ENCODE measurements at regions not wholly inside any gene's neighbourhood (a gene's known extent, or its start where the extent isn't known, plus 50 kb on each side); places are given as distances from the start of the nearest gene placed in this dataset.

DNA sequence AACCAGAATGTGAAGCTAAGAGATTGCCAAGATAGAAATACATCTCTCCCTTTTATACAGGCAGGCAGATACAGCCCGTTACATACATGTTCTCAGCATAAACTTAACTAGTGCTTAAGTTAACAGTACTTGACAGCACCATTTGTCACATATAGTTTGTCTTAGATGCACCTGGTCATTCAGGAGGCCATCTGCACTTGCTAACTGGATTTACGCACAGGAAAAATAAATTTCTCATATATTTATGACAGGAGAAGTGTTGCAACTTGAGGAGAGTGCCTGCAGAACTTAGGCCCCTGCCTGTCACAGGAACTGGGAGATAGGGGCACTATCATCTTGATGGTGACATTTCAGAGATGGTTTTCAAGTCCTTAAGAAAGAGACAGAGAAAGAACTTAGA lies 1462.1 kb upstream of the CDH9 start:
- no peak for DNase-seq (ENCODE audit: low spot score)
- Histone ChIP-seq H3K27ac (no peak overlapping the region), H3K36me3 (no peaks in the 10 kb centered on the region), H3K79me2 (ENCODE audit: low read depth) (no peaks in the 10 kb centered on the region), H3F3A (ENCODE audit: low read depth) (no peaks in the 10 kb centered on the region), H3K4me3 (no peak overlapping the region), H3K9ac (no peak overlapping the region), H2AFZ (replicated peaks) (no peak overlapping the region), H3K27me3 (no peaks in the 10 kb centered on the region), H3K4me1 (no peaks in the 10 kb centered on the region), H3K4me2 (no peak overlapping the region), H3K9me3 (ENCODE audit: low read depth) (no peaks in the 10 kb centered on the region), H4K20me1 (ENCODE audit: low read depth) (no peaks in the 10 kb centered on the region)
- Mint-ChIP-seq H3K27ac (no peak overlapping the region), H3K27me3 (ENCODE audit: insufficient read depth, low read depth) (no peaks in the 10 kb centered on the region), H3K36me3 (no peaks in the 10 kb centered on the region), H3K9me3 (no peaks in the 10 kb centered on the region), H3K4me3 (no peak overlapping the region), H3K4me1 (no peaks in the 10 kb centered on the region)
- TF ChIP-seq EZH2phosphoT487 (IDR thresholded peaks at IDR 0.05) = no peak
- TF ChIP-seq EZH2 (IDR thresholded peaks at IDR 0.05) = no peak
- TF ChIP-seq, protein P1, sequence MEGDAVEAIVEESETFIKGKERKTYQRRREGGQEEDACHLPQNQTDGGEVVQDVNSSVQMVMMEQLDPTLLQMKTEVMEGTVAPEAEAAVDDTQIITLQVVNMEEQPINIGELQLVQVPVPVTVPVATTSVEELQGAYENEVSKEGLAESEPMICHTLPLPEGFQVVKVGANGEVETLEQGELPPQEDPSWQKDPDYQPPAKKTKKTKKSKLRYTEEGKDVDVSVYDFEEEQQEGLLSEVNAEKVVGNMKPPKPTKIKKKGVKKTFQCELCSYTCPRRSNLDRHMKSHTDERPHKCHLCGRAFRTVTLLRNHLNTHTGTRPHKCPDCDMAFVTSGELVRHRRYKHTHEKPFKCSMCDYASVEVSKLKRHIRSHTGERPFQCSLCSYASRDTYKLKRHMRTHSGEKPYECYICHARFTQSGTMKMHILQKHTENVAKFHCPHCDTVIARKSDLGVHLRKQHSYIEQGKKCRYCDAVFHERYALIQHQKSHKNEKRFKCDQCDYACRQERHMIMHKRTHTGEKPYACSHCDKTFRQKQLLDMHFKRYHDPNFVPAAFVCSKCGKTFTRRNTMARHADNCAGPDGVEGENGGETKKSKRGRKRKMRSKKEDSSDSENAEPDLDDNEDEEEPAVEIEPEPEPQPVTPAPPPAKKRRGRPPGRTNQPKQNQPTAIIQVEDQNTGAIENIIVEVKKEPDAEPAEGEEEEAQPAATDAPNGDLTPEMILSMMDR (IDR thresholded peaks at IDR 0.05) = no peak

DNA sequence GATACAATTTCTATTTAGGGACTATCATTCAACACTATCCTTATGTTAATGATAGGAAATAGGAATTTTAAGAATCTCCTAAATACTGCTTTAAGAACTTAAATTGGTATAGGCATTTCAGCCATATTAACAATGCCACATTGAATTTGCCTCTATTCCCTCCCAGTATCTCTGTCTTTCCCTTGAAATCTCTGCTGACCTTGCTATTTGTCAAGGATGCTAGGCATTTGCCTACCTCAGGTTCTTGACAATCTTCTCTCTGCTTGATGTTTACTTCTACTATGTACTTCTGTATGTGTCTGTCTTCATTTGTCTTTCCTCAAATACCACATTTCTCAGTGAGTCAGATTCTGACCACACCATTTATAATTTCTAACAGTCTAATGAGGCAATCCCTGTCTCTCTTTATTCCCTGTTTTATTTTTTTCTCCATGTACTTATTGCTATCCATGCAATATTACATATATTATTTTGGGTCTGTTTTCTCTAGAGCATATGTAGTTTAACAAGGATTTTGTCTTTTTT lies 1461.4 kb upstream of the CDH9 start:
- Histone ChIP-seq H3K36me3 (no peaks in the 10 kb centered on the region), H3K9me3 (ENCODE audit: low read depth) (no peaks in the 10 kb centered on the region), H3K27ac (no peak overlapping the region), H3K4me1 (no peaks in the 10 kb centered on the region), H3K4me3 (no peak overlapping the region), H4K20me1 (ENCODE audit: low read depth) (no peaks in the 10 kb centered on the region), H2AFZ (replicated peaks) (no peak overlapping the region), H3K27me3 (no peaks in the 10 kb centered on the region), H3K79me2 (ENCODE audit: low read depth) (no peaks in the 10 kb centered on the region), H3F3A (ENCODE audit: low read depth) (no peaks in the 10 kb centered on the region), H3K9ac (no peak overlapping the region), H3K4me2 (no peak overlapping the region)
- H3K27ac Mint-ChIP-seq = no peak overlapping the region
- H3K4me1 Mint-ChIP-seq = no peaks in the 10 kb centered on the region
- H3K4me3 Mint-ChIP-seq = no peak overlapping the region
- H3K36me3 Mint-ChIP-seq = no peaks in the 10 kb centered on the region
- no peak for TF ChIP-seq EZH2phosphoT487 (IDR thresholded peaks at IDR 0.05)
- TF ChIP-seq EZH2 (IDR thresholded peaks at IDR 0.05) = no peak
- TF ChIP-seq, protein P1 (IDR thresholded peaks at IDR 0.05) = no peak
- no peaks in the 10 kb centered on the region for H3K27me3 Mint-ChIP-seq (ENCODE audit: insufficient read depth, low read depth)
- no peak for DNase-seq (ENCODE audit: low spot score)
- H3K9me3 Mint-ChIP-seq = no peaks in the 10 kb centered on the region

DNA sequence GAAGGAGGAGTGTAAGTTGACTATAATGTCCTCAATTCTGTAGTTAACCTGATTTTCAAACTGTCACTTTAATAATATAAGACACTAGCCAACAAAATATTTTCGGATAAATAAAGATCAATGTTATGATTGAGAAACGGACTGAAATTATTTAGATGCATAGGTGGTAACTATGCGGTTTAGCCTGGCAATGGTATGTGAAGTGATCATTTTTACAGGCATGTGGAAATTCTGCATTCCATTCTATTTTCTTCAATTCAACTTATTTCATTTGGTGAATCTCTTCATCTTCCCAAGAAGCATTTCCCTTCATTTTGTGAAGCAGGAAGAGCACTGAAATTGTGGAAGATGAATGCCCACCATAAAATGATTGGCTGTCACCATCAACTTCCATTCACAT lies 1457.5 kb upstream of the CDH9 start:
- Histone ChIP-seq H3F3A (ENCODE audit: low read depth) (no peaks in the 10 kb centered on the region), H3K4me3 (no peak overlapping the region), H3K4me1 (no peaks in the 10 kb centered on the region), H3K9ac (no peak overlapping the region), H3K4me2 (no peak overlapping the region), H3K79me2 (ENCODE audit: low read depth) (no peaks in the 10 kb centered on the region), H3K27ac (no peak overlapping the region), H3K27me3 (no peaks in the 10 kb centered on the region), H3K9me3 (ENCODE audit: low read depth) (no peaks in the 10 kb centered on the region), H2AFZ (replicated peaks) (no peak overlapping the region), H4K20me1 (ENCODE audit: low read depth) (no peaks in the 10 kb centered on the region), H3K36me3 (no peaks in the 10 kb centered on the region)
- TF ChIP-seq EZH2 (IDR thresholded peaks at IDR 0.05) (no peak), EZH2phosphoT487 (IDR thresholded peaks at IDR 0.05) (no peak)
- TF ChIP-seq, protein P1 (IDR thresholded peaks at IDR 0.05) = no peak
- H3K4me1 Mint-ChIP-seq = no peaks in the 10 kb centered on the region
- no peak overlapping the region for H3K4me3 Mint-ChIP-seq
- no peak overlapping the region for H3K27ac Mint-ChIP-seq
- no peaks in the 10 kb centered on the region for H3K36me3 Mint-ChIP-seq
- no peak for DNase-seq (ENCODE audit: low spot score)
- no peaks in the 10 kb centered on the region for H3K27me3 Mint-ChIP-seq (ENCODE audit: insufficient read depth, low read depth)
- peaks cover 2% of the 10 kb centered on the region for H3K9me3 Mint-ChIP-seq
